Astrocyte of the spinal cord (primary cell): ENCODE measurements at regions not wholly inside any gene's neighbourhood (a gene's known extent, or its start where the extent isn't known, plus 50 kb on each side); places are given as distances from the start of the nearest gene placed in this dataset.

Source experiments
- DNase-seq: peaks from one replicate; pipeline ENCODE4 v3.0.0; 2011; ENCODE audit warnings: low read depth, low spot score
- H3K4me3 ChIP-seq: 2 replicates; pipeline ENCODE4 v1.5.1; 2011; ENCODE audit warnings: low read depth, mild to moderate bottlenecking, low read length, moderate library complexity
- CTCF ChIP-seq: IDR thresholded peaks from 2 replicates; pipeline ENCODE4 v1.5.1; 2012; ENCODE audit warnings: low read depth, mild to moderate bottlenecking, low read length, inconsistent platforms
- in situ Hi-C: cut with HindIII; loops from 2 replicates; pipeline ENCODE4 v1.10.0; 2017; ENCODE audit warnings: low sequenced_read_pairs

DNA sequence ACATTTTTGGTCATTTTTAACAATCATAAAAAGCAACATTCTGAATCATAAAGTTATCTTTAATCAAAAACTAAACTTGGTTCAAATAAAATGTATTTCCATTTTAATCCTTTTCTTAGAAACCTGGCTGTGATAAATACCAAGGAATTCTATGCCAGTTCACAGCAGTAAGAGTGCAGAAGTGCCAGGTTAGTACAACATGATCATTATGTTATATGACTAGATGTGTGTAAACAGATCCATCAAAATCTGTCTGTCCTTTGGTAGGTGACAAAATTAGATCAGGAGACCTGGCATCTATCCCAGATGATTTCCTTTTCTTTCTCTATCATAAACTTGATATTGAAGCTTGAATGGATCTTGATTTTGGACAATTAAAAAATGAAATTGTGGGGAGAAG lies 200.6 kb upstream of the STXBP6 start:
- DNase-seq = no peak
- no peak for TF ChIP-seq CTCF
- in situ Hi-C loops = no loop called here
- H3K4me3 ChIP-seq = no peak overlapping the region

GRCh38 chr14:25247609-25248008 lies 197.7 kb upstream of the STXBP6 start:
- TF ChIP-seq CTCF = no peak
- no peak overlapping the region for H3K4me3 ChIP-seq
- DNase-seq = no peak
- in situ Hi-C loops = no loop called here

- in situ Hi-C loops = no loop called here
- H3K4me3 ChIP-seq = no peak overlapping the region
- TF ChIP-seq CTCF = no peak
- no peak for DNase-seq
Observed at GRCh38 chr14:25246751-25247150, 196.8 kb upstream of the STXBP6 start.

- H3K4me3 ChIP-seq = no peak overlapping the region
- TF ChIP-seq CTCF = no peak
- DNase-seq = no peak
- in situ Hi-C loops = no loop called here
Observed at GRCh38 chr14:25239170-25239569, 189.2 kb upstream of the STXBP6 start.

GRCh38 chr14:25237845-25238244 lies 187.9 kb upstream of the STXBP6 start:
- no peak for DNase-seq
- no peak for TF ChIP-seq CTCF
- in situ Hi-C loops = no loop called here
- H3K4me3 ChIP-seq = no peak overlapping the region

DNA sequence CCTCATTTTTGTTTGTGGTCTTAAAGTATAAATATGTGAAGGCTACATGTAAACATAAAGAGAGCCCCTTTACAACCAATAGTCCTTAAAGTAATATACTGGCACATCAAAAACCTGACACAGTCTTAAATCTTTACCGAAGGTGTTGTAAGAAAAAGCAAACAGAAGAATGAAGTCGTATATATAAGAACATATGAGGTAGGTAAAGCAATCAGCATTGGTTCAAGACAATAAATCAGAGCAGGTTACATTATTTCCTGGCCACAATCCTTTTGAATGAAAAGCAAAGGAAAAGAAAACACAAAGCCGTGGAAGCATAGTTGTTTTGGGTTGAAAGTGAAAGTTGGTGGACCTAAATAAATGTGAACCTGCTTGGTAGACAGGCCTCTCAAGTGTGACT lies 183.7 kb upstream of the STXBP6 start:
- no peak overlapping the region for H3K4me3 ChIP-seq
- no peak for TF ChIP-seq CTCF
- DNase-seq = no peak
- in situ Hi-C loops = no loop called here

- DNase-seq = no peak
- in situ Hi-C loops = no loop called here
- TF ChIP-seq CTCF = no peak
Observed at GRCh38 chr14:25231004-25231403, 181.1 kb upstream of the STXBP6 start.

More at GRCh38 chr14:25231004-25231403, 181.1 kb upstream of the STXBP6 start:
- no peak overlapping the region for H3K4me3 ChIP-seq
